Skin epidermis (tissue), 12 donors: ENCODE measurements at regions not wholly inside any gene's neighbourhood (a gene's known extent, or its start where the extent isn't known, plus 50 kb on each side); places are given as distances from the start of the nearest gene placed in this dataset.

Experiments
- H3K27ac ChIP-seq, 21 experiments: fragments of 200-600 bp; sonication (generic) in 11 of 21; one replicate each; pipeline ENCODE4 v1.5.0; 2020; ENCODE audit warnings: mild to moderate bottlenecking in 3 of 21, inconsistent platforms in 2 of 21, moderate library complexity in 2 of 21
- H3K4me3 ChIP-seq, 7 experiments: fragments of 200-600 bp; sonication (generic) in 2 of 7; one replicate each; pipeline ENCODE4 v1.5.0; 2020; ENCODE audit warnings: inconsistent platforms in 2 of 7, mild to moderate bottlenecking in 2 of 7, moderate library complexity in 1 of 7

DNA sequence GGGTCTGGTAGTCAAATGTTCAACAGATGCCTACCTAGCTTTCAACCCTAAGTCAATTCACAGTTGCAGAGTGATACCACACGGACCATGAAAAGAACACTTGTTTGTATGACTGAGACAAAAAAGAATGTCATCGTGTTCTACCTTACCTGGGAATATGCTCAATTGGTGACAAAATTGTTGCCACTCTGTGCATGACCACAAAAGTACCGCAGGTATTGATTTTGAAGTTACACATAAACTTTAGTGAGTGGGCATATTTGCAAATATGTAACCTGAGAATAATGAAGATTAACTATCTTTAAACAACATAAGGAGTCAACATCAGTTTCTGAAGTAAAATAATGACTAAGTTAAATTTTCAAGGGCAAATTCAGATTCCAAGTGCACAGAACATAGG lies 53.4 kb upstream of the SNRPN start:
- H3K4me3 ChIP-seq, result no peak overlapping the region
- no peak overlapping the region for H3K27ac ChIP-seq
